ENCODE measurements at regions not wholly inside any gene's neighbourhood (a gene's known extent, or its start where the extent isn't known, plus 50 kb on each side); places are given as distances from the start of the nearest gene placed in this dataset.
"Not testable (repeated sequence)": the region's sequence is repeated elsewhere in the genome, so short reads cannot be mapped to it uniquely, and the experiment has no call there.

DNA sequence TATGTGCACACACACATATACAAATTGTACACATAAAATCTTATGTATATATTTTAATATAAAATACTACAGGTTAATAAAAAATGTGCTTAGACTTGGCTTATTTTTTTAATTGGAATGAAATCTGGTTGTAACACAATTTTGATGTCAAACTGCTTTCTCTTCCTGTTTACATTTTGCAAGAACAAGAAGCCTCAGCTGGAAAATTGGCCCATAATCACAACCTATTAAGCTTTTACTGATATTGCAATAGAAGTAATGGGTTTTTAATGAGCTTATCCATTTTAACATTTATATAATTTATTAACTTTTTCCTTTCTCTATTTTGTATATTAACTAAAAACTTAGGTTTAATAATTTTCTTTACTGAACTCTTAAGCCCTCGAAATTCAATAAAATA is 165.9 kb downstream of the PCDH10 start:
- Histone ChIP-seq H3K27ac (ENCODE audit: low read length) (no peak overlapping the region), H3K9me2 (ENCODE audit: insufficient read depth, low read length) (no peaks in the 10 kb centered on the region), H3K36me3 (ENCODE audit: insufficient read depth, low read length) (no peaks in the 10 kb centered on the region), H3K4me3 (ENCODE audit: low read length) (no peak overlapping the region), H3F3A (ENCODE audit: insufficient read depth, low read length, poor library complexity, severe bottlenecking) (no peaks in the 10 kb centered on the region), H3K9me3 (ENCODE audit: low read length) (no peaks in the 10 kb centered on the region), H4K20me1 (ENCODE audit: insufficient read depth) (no peaks in the 10 kb centered on the region), H3K4me2 (ENCODE audit: low read length) (no peak overlapping the region), H3K27me3 (ENCODE audit: insufficient read depth, low read depth, low read length) (no peaks in the 10 kb centered on the region), H3K79me2 (replicated peaks; ENCODE audit: insufficient read depth, low read length) (no peaks in the 10 kb centered on the region), H2AFZ (ENCODE audit: low read depth, low read length) (no peak overlapping the region), H3K9ac (ENCODE audit: low read length) (no peak overlapping the region)
- TF ChIP-seq EZH2 (IDR thresholded peaks at IDR 0.05; ENCODE audit: borderline replicate concordance, insufficient read depth, low read length, poor library complexity, severe bottlenecking): no peak

DNA sequence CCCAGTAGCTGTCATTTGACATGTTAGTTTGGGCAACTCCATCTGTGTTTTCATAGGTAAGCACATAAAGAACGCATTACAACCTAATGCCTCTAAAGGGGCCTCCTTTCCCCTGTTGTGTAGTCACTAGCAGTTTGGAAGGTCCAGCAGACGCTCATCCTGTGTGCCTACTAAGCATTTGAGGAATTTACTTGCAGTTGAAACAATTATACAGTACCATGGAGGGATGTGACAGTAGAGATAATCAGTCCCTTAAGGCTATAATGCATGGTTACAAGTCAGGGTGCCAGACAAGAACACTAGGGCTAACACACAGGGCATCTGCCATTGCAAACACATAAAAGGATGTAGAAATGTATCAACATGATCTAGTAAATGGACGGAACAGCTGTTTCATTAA is 138.3 kb downstream of the PCDH10 start:
- Histone ChIP-seq H3K9me3 (ENCODE audit: low read length) (no peaks in the 10 kb centered on the region), H3K27me3 (ENCODE audit: insufficient read depth, low read depth, low read length) (no peaks in the 10 kb centered on the region), H3K79me2 (replicated peaks; ENCODE audit: insufficient read depth, low read length) (no peaks in the 10 kb centered on the region), H4K20me1 (ENCODE audit: insufficient read depth) (no peaks in the 10 kb centered on the region), H2AFZ (ENCODE audit: low read depth, low read length) (no peak overlapping the region), H3K9me2 (ENCODE audit: insufficient read depth, low read length) (no peaks in the 10 kb centered on the region), H3K36me3 (ENCODE audit: insufficient read depth, low read length) (no peaks in the 10 kb centered on the region), H3K4me3 (ENCODE audit: low read length) (no peak overlapping the region), H3K9ac (ENCODE audit: low read length) (no peak overlapping the region), H3F3A (ENCODE audit: insufficient read depth, low read length, poor library complexity, severe bottlenecking) (no peaks in the 10 kb centered on the region), H3K27ac (ENCODE audit: low read length) (no peak overlapping the region), H3K4me2 (ENCODE audit: low read length) (no peak overlapping the region)
- TF ChIP-seq SMC3 (conservative IDR thresholded peaks at IDR 0.05; ENCODE audit: poor library complexity): no peak
- TF ChIP-seq TAF1 (IDR thresholded peaks at IDR 0.05; ENCODE audit: low read depth): no peak
- TF ChIP-seq, protein P1, sequence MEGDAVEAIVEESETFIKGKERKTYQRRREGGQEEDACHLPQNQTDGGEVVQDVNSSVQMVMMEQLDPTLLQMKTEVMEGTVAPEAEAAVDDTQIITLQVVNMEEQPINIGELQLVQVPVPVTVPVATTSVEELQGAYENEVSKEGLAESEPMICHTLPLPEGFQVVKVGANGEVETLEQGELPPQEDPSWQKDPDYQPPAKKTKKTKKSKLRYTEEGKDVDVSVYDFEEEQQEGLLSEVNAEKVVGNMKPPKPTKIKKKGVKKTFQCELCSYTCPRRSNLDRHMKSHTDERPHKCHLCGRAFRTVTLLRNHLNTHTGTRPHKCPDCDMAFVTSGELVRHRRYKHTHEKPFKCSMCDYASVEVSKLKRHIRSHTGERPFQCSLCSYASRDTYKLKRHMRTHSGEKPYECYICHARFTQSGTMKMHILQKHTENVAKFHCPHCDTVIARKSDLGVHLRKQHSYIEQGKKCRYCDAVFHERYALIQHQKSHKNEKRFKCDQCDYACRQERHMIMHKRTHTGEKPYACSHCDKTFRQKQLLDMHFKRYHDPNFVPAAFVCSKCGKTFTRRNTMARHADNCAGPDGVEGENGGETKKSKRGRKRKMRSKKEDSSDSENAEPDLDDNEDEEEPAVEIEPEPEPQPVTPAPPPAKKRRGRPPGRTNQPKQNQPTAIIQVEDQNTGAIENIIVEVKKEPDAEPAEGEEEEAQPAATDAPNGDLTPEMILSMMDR (IDR thresholded peaks at IDR 0.05; ENCODE audit: poor library complexity, severe bottlenecking): no peak
- no peak for TF ChIP-seq POLR2AphosphoS5 (IDR thresholded peaks at IDR 0.05)

DNA sequence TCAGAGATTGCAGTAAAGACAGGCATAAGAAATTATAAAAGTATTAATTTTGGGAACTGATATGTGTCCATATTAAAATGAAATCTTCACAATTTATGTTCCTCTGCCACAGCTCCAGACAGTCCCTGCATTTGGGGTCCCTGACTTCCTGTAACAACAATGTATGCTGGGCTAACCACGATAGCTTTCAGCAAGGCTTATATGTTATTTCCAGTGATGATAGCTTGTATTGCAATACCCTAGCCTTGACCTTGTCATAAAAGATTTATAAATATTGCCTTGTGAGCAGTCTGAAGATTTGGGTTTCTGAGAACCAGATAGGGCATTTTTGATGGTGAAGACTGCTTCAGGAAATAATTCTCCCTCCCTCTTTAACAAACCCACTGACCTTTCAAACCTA is 129.5 kb downstream of the PCDH10 start:
- no peaks in the 10 kb centered on the region for H3K9me2 ChIP-seq (ENCODE audit: insufficient read depth, low read length)
- H3K79me2 ChIP-seq (replicated peaks; ENCODE audit: insufficient read depth, low read length): no peaks in the 10 kb centered on the region
- no peak overlapping the region for H3K27ac ChIP-seq (ENCODE audit: low read length)
- H3K27me3 ChIP-seq (ENCODE audit: insufficient read depth, low read depth, low read length): no peaks in the 10 kb centered on the region
- H3K9me3 ChIP-seq (ENCODE audit: low read length): no peaks in the 10 kb centered on the region
- no peaks in the 10 kb centered on the region for H3F3A ChIP-seq (ENCODE audit: insufficient read depth, low read length, poor library complexity, severe bottlenecking)
- H3K4me3 ChIP-seq (ENCODE audit: low read length): no peak overlapping the region
- H3K4me2 ChIP-seq (ENCODE audit: low read length): no peak overlapping the region
- H3K36me3 ChIP-seq (ENCODE audit: insufficient read depth, low read length): no peaks in the 10 kb centered on the region
- H3K9ac ChIP-seq (ENCODE audit: low read length): no peak overlapping the region
- TF ChIP-seq MXI1 (conservative IDR thresholded peaks at IDR 0.05; ENCODE audit: poor library complexity, severe bottlenecking) (no peak), EZH2 (IDR thresholded peaks at IDR 0.05; ENCODE audit: borderline replicate concordance, insufficient read depth, low read length, poor library complexity, severe bottlenecking) (no peak), TAF1 (IDR thresholded peaks at IDR 0.05; ENCODE audit: low read depth) (no peak), POLR2AphosphoS5 (IDR thresholded peaks at IDR 0.05) (no peak), RAD21 (conservative IDR thresholded peaks at IDR 0.05) (no peak), SMC3 (conservative IDR thresholded peaks at IDR 0.05; ENCODE audit: poor library complexity) (no peak)
- TF ChIP-seq, protein P2, sequence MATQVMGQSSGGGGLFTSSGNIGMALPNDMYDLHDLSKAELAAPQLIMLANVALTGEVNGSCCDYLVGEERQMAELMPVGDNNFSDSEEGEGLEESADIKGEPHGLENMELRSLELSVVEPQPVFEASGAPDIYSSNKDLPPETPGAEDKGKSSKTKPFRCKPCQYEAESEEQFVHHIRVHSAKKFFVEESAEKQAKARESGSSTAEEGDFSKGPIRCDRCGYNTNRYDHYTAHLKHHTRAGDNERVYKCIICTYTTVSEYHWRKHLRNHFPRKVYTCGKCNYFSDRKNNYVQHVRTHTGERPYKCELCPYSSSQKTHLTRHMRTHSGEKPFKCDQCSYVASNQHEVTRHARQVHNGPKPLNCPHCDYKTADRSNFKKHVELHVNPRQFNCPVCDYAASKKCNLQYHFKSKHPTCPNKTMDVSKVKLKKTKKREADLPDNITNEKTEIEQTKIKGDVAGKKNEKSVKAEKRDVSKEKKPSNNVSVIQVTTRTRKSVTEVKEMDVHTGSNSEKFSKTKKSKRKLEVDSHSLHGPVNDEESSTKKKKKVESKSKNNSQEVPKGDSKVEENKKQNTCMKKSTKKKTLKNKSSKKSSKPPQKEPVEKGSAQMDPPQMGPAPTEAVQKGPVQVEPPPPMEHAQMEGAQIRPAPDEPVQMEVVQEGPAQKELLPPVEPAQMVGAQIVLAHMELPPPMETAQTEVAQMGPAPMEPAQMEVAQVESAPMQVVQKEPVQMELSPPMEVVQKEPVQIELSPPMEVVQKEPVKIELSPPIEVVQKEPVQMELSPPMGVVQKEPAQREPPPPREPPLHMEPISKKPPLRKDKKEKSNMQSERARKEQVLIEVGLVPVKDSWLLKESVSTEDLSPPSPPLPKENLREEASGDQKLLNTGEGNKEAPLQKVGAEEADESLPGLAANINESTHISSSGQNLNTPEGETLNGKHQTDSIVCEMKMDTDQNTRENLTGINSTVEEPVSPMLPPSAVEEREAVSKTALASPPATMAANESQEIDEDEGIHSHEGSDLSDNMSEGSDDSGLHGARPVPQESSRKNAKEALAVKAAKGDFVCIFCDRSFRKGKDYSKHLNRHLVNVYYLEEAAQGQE (IDR thresholded peaks at IDR 0.05; ENCODE audit: borderline replicate concordance): no peak
- TF ChIP-seq, protein P1 (IDR thresholded peaks at IDR 0.05; ENCODE audit: poor library complexity, severe bottlenecking): no peak
- H4K20me1 ChIP-seq (ENCODE audit: insufficient read depth): no peaks in the 10 kb centered on the region
- no peak overlapping the region for H2AFZ ChIP-seq (ENCODE audit: low read depth, low read length)

- H3K27me3 ChIP-seq (ENCODE audit: insufficient read depth, low read depth, low read length); H3K4me2 ChIP-seq (ENCODE audit: low read length); H4K20me1 ChIP-seq (ENCODE audit: insufficient read depth); H3K9ac ChIP-seq (ENCODE audit: low read length); H3K79me2 ChIP-seq (replicated peaks; ENCODE audit: insufficient read depth, low read length); H3K4me3 ChIP-seq (ENCODE audit: low read length); H3K9me3 ChIP-seq (ENCODE audit: low read length); H3K27ac ChIP-seq (ENCODE audit: low read length); H2AFZ ChIP-seq (ENCODE audit: low read depth, low read length); H3K36me3 ChIP-seq (ENCODE audit: insufficient read depth, low read length); H3F3A ChIP-seq (ENCODE audit: insufficient read depth, low read length, poor library complexity, severe bottlenecking); H3K9me2 ChIP-seq (ENCODE audit: insufficient read depth, low read length): not testable (repeated sequence)
These were observed 128.8 kb downstream of the PCDH10 start for GRCh38 chr4:133277940-133278339.

All from neural cell (in vitro differentiated cells).